Activated naive CD4-positive, alpha-beta T cell treated with anti-CD3 and anti-CD28 coated beads, Interleukin-2, amount 10 ng/mL, durations not matched to agents 7 days and 5 days (primary cell): ENCODE measurements at regions not wholly inside any gene's neighbourhood (a gene's known extent, or its start where the extent isn't known, plus 50 kb on each side); places are given as distances from the start of the nearest gene placed in this dataset.

Source experiments
- CTCF ChIA-PET: fragments of 350-600 bp; sonication (Branson Sonifier 250); formaldehyde crosslinking; loops from one replicate; lab custom pipeline; 2021; ENCODE audit warnings: antibody characterized with exemption; lab: Charles Lee
- DNase-seq: peaks from one replicate; pipeline ENCODE4 v3.0.0-alpha.2; 2020
- H3K27ac Mint-ChIP-seq: one replicate; pipeline ENCODE4 v1.8.0; 2021; ENCODE audit warnings: mild to moderate bottlenecking, moderate library complexity, mixed read lengths
- H3K27me3 Mint-ChIP-seq: one replicate; pipeline ENCODE4 v1.8.0; 2021; ENCODE audit warnings: mild to moderate bottlenecking, mixed read lengths
- H3K36me3 Mint-ChIP-seq: one replicate; pipeline ENCODE4 v1.8.0; 2021; ENCODE audit warnings: mixed read lengths
- H3K4me1 Mint-ChIP-seq: one replicate; pipeline ENCODE4 v1.8.0; 2021; ENCODE audit warnings: mixed read lengths
- H3K4me3 Mint-ChIP-seq: one replicate; pipeline ENCODE4 v1.8.0; 2021; ENCODE audit warnings: mild to moderate bottlenecking, moderate library complexity, mixed read lengths
- H3K9me3 Mint-ChIP-seq: one replicate; pipeline ENCODE4 v1.8.0; 2021; ENCODE audit warnings: mixed read lengths

- CTCF ChIA-PET, result no interaction called here
- H3K9me3 Mint-ChIP-seq, result no peaks in the 10 kb centered on the region
- DNase-seq, result no peak
- no peaks in the 10 kb centered on the region for H3K36me3 Mint-ChIP-seq
- no peak overlapping the region for H3K27ac Mint-ChIP-seq
- no peak overlapping the region for H3K4me3 Mint-ChIP-seq
- H3K27me3 Mint-ChIP-seq, result no peaks in the 10 kb centered on the region
- H3K4me1 Mint-ChIP-seq, result no peaks in the 10 kb centered on the region
Measured at GRCh38 chr2:16476866-16477265, 188.8 kb downstream of the CYRIA start.

- Mint-ChIP-seq H3K36me3 (no peaks in the 10 kb centered on the region), H3K9me3 (no peaks in the 10 kb centered on the region), H3K27ac (no peak overlapping the region), H3K27me3 (no peaks in the 10 kb centered on the region), H3K4me1 (no peaks in the 10 kb centered on the region), H3K4me3 (no peak overlapping the region)
- CTCF ChIA-PET, result no interaction called here
- DNase-seq, result no peak
Measured at GRCh38 chr2:16475986-16476567, 189.6 kb downstream of the CYRIA start.

- no peaks in the 10 kb centered on the region for H3K9me3 Mint-ChIP-seq
- DNase-seq, result no peak
- CTCF ChIA-PET, result no interaction called here
Measured at GRCh38 chr2:16475586-16475985, 190.0 kb downstream of the CYRIA start.

GRCh38 chr2:16473575-16473974, 192.1 kb downstream of the CYRIA start:
- no peaks in the 10 kb centered on the region for H3K36me3 Mint-ChIP-seq
- CTCF ChIA-PET, result no interaction called here
- no peak for DNase-seq
- no peaks in the 10 kb centered on the region for H3K27me3 Mint-ChIP-seq
- no peaks in the 10 kb centered on the region for H3K9me3 Mint-ChIP-seq
- H3K27ac Mint-ChIP-seq, result no peak overlapping the region
- no peaks in the 10 kb centered on the region for H3K4me1 Mint-ChIP-seq
- H3K4me3 Mint-ChIP-seq, result no peak overlapping the region

More at GRCh38 chr2:16475586-16475985, 190.0 kb downstream of the CYRIA start:
- Mint-ChIP-seq H3K27ac (no peak overlapping the region), H3K36me3 (no peaks in the 10 kb centered on the region), H3K4me1 (no peaks in the 10 kb centered on the region), H3K4me3 (no peak overlapping the region), H3K27me3 (no peaks in the 10 kb centered on the region)

GRCh38 chr2:16470936-16471490, 194.6 kb downstream of the CYRIA start:
- no peak overlapping the region for H3K27ac Mint-ChIP-seq
- no peaks in the 10 kb centered on the region for H3K4me1 Mint-ChIP-seq
- no peaks in the 10 kb centered on the region for H3K36me3 Mint-ChIP-seq
- H3K9me3 Mint-ChIP-seq, result no peaks in the 10 kb centered on the region
- no peak overlapping the region for H3K4me3 Mint-ChIP-seq
- H3K27me3 Mint-ChIP-seq, result no peaks in the 10 kb centered on the region
- no peak for DNase-seq
- CTCF ChIA-PET, result no interaction called here

GRCh38 chr2:16466821-16467151, 198.8 kb downstream of the CYRIA start:
- no peak for DNase-seq
- no peaks in the 10 kb centered on the region for H3K4me1 Mint-ChIP-seq
- no peak overlapping the region for H3K27ac Mint-ChIP-seq
- CTCF ChIA-PET, result no interaction called here
- H3K27me3 Mint-ChIP-seq, result peaks cover 7% of the 10 kb centered on the region
- no peaks in the 10 kb centered on the region for H3K36me3 Mint-ChIP-seq
- H3K9me3 Mint-ChIP-seq, result no peaks in the 10 kb centered on the region
- H3K4me3 Mint-ChIP-seq, result no peak overlapping the region

DNA sequence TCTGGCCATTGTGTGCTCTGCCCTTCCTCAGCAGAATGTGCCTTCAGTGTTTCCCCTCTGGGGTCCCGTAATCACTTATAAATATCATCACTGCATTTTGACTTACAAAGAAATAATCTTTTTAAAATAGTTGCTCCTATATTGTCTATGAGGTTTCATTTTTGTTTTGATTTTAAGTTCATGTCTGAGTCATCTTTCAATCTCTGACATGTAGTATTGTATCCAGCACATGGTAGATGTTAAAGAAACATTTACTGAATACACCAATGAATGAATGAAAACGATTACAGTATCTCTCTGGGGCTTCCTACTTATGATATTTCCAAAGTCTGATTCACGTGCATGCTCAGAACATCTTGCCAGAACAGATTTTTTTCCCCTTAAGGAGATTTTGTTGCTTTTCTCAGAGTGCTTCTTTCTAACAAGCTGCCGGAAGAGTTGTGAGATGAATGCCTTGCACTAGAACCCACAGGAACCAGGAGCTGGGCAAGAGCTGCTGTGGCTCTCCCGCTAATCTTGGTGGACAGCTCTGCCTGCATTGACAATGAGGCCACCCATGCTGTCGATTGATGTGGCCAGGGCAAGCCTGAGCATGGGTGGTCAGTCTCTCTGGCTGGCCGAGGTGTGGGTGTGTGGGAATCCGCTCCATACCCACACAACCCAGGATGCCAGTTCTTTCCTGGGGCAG, 199.4 kb downstream of the CYRIA start:
- H3K4me3 Mint-ChIP-seq, result no peak overlapping the region
- H3K27ac Mint-ChIP-seq, result no peak overlapping the region
- no peaks in the 10 kb centered on the region for H3K36me3 Mint-ChIP-seq
- H3K9me3 Mint-ChIP-seq, result no peaks in the 10 kb centered on the region
- no peaks in the 10 kb centered on the region for H3K4me1 Mint-ChIP-seq
- no peak for DNase-seq
- peaks cover 7% of the 10 kb centered on the region for H3K27me3 Mint-ChIP-seq
- CTCF ChIA-PET, result no interaction called here

GRCh38 chr2:16464641-16465040, 201.0 kb downstream of the CYRIA start:
- CTCF ChIA-PET, result no interaction called here
- H3K27ac Mint-ChIP-seq, result no peak overlapping the region
- no peaks in the 10 kb centered on the region for H3K36me3 Mint-ChIP-seq
- DNase-seq, result no peak
- no peaks in the 10 kb centered on the region for H3K4me1 Mint-ChIP-seq
- peaks cover 7% of the 10 kb centered on the region for H3K27me3 Mint-ChIP-seq
- no peak overlapping the region for H3K4me3 Mint-ChIP-seq
- H3K9me3 Mint-ChIP-seq, result no peaks in the 10 kb centered on the region

- no peaks in the 10 kb centered on the region for H3K36me3 Mint-ChIP-seq
- CTCF ChIA-PET, result no interaction called here
- DNase-seq, result no peak
- peaks cover 7% of the 10 kb centered on the region for H3K27me3 Mint-ChIP-seq
- H3K27ac Mint-ChIP-seq, result no peak overlapping the region
- H3K4me1 Mint-ChIP-seq, result no peaks in the 10 kb centered on the region
- no peaks in the 10 kb centered on the region for H3K9me3 Mint-ChIP-seq
- H3K4me3 Mint-ChIP-seq, result no peak overlapping the region
Measured at GRCh38 chr2:16462958-16463357, 202.7 kb downstream of the CYRIA start.

DNA sequence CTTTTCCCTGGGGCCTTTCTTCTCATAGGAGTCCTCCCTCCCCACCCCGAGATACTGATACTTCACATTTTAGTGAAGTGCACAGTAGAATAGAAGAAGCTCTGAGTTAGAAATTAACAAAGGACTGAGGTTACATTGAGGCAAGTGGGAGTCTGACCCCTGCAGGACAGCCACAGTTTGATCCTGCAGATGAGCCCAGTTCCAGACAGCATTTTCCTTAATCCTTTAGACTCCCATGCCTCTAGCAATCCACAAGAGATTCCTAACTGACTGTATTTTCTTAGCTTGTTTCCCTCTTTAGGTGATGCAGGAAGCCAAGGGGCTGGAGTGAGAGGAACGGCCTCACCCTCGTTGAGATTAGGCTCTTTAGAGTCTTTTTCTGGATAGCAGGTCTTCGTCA, 204.0 kb downstream of the CYRIA start:
- no peak overlapping the region for H3K27ac Mint-ChIP-seq
- CTCF ChIA-PET, result no interaction called here
- no peak overlapping the region for H3K4me3 Mint-ChIP-seq
- no peak for DNase-seq
- H3K9me3 Mint-ChIP-seq, result no peaks in the 10 kb centered on the region
- no peaks in the 10 kb centered on the region for H3K4me1 Mint-ChIP-seq
- peaks cover 7% of the 10 kb centered on the region for H3K27me3 Mint-ChIP-seq
- H3K36me3 Mint-ChIP-seq, result no peaks in the 10 kb centered on the region

DNA sequence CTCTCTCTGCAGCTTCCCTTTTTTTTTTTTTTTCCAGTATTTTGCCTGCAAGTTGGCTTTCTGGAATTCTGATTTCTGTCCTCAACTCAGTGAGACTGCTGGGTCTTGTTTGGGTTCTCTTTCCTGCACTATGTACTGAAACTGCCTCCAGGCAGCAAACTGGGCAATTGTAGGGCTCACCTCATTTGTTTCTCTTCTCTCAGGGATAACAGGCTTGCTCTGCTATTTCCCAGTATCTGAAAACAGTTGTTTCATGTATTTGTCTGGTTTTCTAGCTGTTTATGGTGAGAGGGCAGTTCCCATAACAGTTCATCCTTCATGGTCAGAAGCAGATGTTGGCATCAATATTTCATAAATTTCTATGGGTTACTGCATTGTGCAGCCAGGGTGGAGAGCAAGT, 206.0 kb downstream of the CYRIA start:
- no peak for DNase-seq
- CTCF ChIA-PET, result interaction anchor here (0.6 kb wide), 1 partner anchor 38 kb away, joined by 3 read pairs; no protein-coding TSS in a partner anchor
- Mint-ChIP-seq H3K27ac (no peak overlapping the region), H3K4me1 (no peaks in the 10 kb centered on the region), H3K27me3 (peaks cover 7% of the 10 kb centered on the region), H3K9me3 (no peaks in the 10 kb centered on the region), H3K4me3 (no peak overlapping the region), H3K36me3 (no peaks in the 10 kb centered on the region)

GRCh38 chr2:16454621-16455020, 211.0 kb downstream of the CYRIA start:
- Mint-ChIP-seq H3K4me1 (no peaks in the 10 kb centered on the region), H3K4me3 (no peak overlapping the region), H3K36me3 (no peaks in the 10 kb centered on the region), H3K27me3 (no peaks in the 10 kb centered on the region), H3K9me3 (no peaks in the 10 kb centered on the region), H3K27ac (no peak overlapping the region)
- CTCF ChIA-PET, result no interaction called here
- no peak for DNase-seq

DNA sequence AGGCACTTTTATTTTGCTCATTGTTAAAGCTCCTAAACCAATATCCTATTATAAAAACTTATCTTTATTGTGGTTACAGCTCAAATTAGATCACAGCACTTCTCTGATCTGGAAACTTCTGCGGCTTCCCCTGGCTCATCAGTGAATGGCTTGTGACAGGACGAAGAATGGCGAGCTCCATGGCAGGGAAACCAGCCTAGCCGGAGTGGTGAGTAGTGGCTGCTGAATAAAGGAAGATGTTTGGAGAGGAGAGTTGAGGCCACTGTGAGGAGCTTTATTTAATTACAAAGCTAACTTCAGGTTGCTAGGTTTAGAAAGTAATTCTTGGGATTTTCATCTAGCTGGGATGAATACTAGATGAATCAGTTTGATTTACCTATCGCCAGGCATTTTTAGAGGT, 213.5 kb downstream of the CYRIA start:
- Mint-ChIP-seq H3K36me3 (no peaks in the 10 kb centered on the region), H3K9me3 (no peaks in the 10 kb centered on the region), H3K4me1 (no peaks in the 10 kb centered on the region), H3K27me3 (no peaks in the 10 kb centered on the region), H3K27ac (no peak overlapping the region), H3K4me3 (no peak overlapping the region)
- CTCF ChIA-PET, result no interaction called here
- no peak for DNase-seq

DNA sequence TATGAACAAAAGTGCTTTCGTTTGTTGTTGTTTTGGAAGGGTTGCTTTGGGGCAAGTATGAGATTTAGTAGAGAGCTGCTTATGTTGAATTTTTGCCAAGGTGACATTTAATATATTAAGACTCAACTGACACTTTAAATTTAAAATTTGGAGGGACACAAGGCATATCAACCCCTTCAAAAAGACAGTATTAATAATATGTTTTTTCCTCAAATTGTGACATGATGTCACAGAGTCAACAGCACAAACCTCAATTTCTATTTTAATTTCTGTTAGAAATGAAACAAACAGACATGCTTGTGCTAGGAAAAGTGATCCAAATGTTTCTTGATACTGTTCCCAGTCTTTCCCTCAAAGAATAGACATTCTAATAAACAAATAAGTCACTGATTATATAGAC, 218.9 kb downstream of the CYRIA start:
- Mint-ChIP-seq H3K4me3 (no peak overlapping the region), H3K36me3 (no peaks in the 10 kb centered on the region), H3K27me3 (no peaks in the 10 kb centered on the region), H3K27ac (no peak overlapping the region), H3K9me3 (no peaks in the 10 kb centered on the region), H3K4me1 (no peaks in the 10 kb centered on the region)
- DNase-seq, result no peak
- CTCF ChIA-PET, result interaction anchor here (0.6 kb wide), 1 partner anchor 792 kb away, joined by 3 read pairs; no protein-coding TSS in a partner anchor

DNA sequence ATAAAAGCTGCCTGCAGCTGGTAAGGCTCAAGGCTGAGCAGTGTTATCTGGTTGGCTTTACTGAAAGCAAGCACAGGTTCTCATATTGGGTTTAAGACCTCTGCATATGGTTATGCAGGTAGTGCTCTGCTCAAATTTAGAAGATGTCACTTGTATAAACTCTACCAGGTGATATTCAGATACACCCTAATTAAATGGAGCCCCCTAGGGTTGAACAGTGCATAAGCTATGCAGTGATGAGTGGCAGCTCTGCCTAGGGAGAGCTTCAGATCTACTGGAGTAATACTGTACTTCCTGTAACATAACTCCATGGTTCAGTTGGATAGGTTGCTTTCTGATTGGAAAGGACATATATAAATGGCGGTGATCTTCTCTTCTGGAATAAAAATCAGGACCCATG, 222.7 kb downstream of the CYRIA start:
- Mint-ChIP-seq H3K36me3 (no peaks in the 10 kb centered on the region), H3K27ac (no peak overlapping the region), H3K9me3 (no peaks in the 10 kb centered on the region), H3K4me3 (no peak overlapping the region), H3K4me1 (no peaks in the 10 kb centered on the region), H3K27me3 (peaks cover 3% of the 10 kb centered on the region)
- CTCF ChIA-PET, result no interaction called here
- no peak for DNase-seq
